NCI-H1930 (cell line): ENCODE measurements at regions not wholly inside any gene's neighbourhood (a gene's known extent, or its start where the extent isn't known, plus 50 kb on each side); places are given as distances from the start of the nearest gene placed in this dataset.
"Not testable (repeated sequence)": the region's sequence is repeated elsewhere in the genome, so short reads cannot be mapped to it uniquely, and the experiment has no call there.

Experiments
- DNase-seq, 2 experiments: peaks; one replicate each; lab custom pipeline; 2025; lab: John Stamatoyannopoulos, UW

GRCh38 chr3:6287088-6287875 lies 573.6 kb upstream of the GRM7 start:
- no peak for DNase-seq

GRCh38 chr3:6301626-6302025 lies 559.3 kb upstream of the GRM7 start:
- no peak for DNase-seq

DNA sequence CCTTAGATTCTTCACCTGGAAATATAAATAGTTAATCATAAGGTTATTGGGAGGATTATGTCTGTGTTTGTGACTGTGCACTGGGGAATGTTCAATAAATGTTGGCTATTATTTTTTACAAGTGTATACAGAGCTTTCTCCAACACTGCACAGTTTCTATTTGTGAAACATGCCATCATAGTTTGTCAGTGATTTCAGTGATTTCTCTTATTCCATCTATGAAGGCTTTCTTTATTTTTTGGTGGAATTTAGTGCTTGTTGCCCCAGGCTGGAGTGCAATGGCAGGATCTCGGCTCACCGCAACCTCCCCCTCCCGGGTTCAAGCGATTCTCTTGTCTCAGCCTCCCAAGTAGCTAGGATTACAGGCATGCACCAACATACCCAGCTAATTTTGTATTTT lies 545.0 kb upstream of the GRM7 start:
- DNase-seq = no peak

GRCh38 chr3:6321999-6322398 lies 538.9 kb upstream of the GRM7 start:
- no peak for DNase-seq

DNA sequence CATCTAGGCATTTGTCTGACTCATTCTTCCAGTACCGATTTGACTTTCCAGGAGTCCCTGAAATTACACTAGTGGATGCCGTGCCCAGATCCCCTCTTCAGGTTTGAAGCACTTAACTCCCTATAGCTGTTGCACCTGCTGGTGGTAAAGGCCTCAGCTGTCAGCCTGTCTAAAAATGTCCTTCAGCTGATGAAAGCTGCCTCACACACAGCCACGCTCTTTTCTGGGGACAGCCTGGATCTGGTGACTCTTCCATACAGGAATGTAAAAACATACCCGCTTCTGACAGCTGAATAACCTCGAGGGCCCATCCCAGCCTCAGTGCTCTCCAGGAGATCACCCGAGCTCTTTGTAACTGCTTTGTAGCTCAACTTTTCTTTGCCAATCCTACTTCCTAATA lies 534.1 kb upstream of the GRM7 start:
- DNase-seq = no peak

DNA sequence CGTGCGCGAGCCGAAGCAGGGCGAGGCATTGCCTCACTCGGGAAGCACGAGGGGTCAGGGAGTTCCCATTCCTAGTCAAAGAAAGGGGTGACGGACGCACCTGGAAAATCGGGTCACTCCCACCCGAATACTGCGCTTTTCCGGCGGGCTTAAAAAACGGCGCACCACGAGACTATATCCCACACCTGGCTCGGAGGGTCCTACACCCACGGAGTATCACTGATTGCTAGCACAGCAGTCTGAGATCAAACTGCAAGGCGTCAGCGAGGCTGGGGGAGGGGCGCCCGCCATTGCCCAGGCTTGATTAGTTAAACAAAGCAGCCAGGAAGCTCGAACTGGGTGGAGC lies 520.0 kb upstream of the GRM7 start:
- DNase-seq = not testable (repeated sequence)

GRCh38 chr3:6351752-6352151 lies 509.2 kb upstream of the GRM7 start:
- no peak for DNase-seq

DNA sequence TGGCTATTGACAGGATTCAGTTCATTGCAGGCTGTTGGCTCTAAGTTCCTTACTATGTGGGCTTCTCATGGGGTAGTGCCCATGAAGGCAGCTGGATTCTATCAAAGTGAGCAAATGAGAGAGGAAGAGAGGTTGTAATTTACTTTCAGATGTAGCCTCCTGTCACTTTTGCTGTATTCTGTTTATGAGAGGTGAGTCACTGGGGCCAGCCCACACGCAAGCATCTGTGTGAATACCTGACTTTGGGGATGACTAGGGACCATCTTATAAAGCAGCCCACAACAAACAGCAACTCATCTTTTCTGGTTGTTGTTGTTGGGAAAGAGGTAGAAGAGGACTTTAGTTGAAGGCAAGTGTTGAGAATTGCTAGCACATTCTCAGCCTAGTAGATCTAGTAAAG lies 506.3 kb upstream of the GRM7 start:
- no peak for DNase-seq

GRCh38 chr3:6362406-6362805 lies 498.5 kb upstream of the GRM7 start:
- DNase-seq = no peak

- DNase-seq = no peak
These were observed 493.7 kb upstream of the GRM7 start for GRCh38 chr3:6367171-6367570.

DNA sequence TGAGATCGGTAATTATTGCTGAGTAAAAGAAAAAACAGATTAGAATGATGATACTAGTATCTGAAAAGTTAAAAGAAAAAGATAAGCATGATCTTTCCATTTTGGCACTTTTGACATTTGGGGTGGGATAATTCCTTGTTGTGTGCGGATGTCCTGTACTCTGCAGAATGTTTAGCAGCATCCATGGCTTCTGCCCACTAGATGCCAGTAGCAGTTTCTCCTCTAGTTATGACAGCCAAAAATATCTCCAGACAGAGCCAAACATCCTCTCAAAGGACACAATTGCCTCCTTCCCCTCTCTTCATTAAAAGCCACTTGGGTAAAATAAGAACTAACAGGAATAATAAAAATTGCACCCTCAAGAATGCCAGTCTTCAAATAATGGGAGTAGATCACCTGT lies 468.8 kb upstream of the GRM7 start:
- DNase-seq = no peak

- no peak for DNase-seq
These were observed 466.0 kb upstream of the GRM7 start for GRCh38 chr3:6394944-6395343.

- DNase-seq = no peak
These were observed 464.3 kb upstream of the GRM7 start for GRCh38 chr3:6396631-6397030.

GRCh38 chr3:6402666-6403065 lies 458.2 kb upstream of the GRM7 start:
- DNase-seq = not testable (repeated sequence)

- not testable (repeated sequence) for DNase-seq
These were observed 454.0 kb upstream of the GRM7 start for GRCh38 chr3:6406923-6407322.

DNA sequence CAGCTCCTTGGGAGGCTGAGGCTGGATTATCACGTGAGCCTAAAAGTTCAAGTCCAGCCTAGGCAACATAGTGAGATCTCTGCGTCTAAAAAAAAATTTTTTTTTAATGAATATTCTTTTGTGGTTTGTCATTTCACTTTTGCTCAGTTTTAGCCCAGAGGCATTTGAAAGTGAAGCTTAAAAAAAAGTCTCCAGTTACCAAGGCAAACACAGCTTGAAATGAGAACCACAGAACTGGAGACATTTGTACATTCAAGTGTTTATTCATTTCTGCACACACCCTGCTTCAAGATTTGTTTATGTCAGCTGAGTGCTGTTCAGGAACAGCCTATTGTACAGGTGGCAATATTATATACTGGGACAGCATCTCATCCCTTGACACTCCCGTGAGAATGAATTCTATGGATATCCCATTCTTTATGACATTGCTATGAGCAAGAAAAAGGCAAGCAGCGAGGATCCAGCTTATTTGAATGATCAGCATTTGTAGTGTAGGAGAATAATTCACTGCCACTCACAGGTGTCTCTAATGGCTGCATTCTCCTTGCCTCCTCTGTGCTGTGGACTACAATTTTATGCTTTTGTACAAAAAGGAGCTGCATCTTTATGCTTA lies 444.8 kb upstream of the GRM7 start:
- no peak for DNase-seq

- no peak for DNase-seq
These were observed 443.7 kb upstream of the GRM7 start for GRCh38 chr3:6417174-6417573.

DNA sequence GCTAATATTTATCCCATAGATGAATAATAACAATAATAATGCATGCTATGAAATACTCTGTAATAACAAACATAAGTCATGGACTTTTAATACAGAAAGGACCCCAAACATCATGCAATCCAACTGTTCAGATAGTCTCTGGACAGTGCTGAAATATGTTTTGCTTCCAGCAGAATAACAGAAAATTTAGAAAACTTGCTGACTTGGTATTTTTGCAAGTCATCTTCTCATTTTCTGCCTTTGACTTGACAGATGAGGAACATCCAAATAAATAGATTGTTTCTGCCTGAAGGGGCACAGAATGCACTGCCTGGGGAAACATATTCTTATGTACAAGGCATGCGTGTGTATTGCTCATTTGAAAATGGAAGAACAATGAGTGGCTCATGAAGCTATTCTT lies 442.4 kb upstream of the GRM7 start:
- DNase-seq = no peak

GRCh38 chr3:6421666-6422445 lies 439.1 kb upstream of the GRM7 start:
- no peak for DNase-seq

DNA sequence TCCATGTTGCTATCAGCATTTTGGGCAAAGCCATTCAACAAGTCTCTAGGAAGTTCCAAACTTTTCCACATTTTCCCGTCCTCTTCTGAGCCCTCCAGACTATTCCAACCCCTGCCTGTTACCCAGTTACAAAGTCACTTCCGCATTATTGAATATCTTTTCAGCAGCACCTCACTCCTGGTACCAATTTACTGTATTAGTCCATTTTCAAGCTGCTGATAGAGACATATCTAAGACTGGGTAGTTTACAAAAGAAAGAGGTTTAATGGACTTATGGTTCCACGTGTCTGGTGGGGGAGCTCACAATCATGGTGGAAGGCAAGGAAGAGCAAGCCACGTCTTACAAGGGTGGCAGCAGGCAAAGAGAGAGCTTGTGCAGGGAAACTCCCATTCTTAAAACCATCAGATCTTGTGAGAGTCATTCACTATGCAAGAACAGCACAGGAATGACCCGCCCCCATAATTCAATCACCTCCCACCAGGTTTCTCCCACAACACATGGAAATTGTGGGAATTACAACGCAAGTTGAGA lies 435.6 kb upstream of the GRM7 start:
- DNase-seq = no peak

DNA sequence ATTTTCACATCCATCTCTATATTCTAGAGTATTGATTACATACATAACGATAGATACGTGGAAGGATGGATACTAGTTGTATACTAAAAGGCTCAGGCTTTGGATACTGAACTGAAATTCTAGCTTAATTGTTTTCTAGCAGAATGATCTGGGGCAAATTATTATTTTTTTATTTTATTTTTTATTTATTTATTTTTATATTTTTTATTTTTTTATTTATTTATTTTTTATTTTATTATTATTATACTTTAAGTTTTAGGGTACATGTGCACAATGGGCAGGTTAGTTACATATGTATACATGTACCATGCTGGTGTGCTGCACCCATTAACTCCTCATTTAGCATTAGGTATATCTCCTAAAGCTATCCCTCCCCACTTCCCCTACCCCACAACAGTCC lies 432.6 kb upstream of the GRM7 start:
- not testable (repeated sequence) for DNase-seq

DNA sequence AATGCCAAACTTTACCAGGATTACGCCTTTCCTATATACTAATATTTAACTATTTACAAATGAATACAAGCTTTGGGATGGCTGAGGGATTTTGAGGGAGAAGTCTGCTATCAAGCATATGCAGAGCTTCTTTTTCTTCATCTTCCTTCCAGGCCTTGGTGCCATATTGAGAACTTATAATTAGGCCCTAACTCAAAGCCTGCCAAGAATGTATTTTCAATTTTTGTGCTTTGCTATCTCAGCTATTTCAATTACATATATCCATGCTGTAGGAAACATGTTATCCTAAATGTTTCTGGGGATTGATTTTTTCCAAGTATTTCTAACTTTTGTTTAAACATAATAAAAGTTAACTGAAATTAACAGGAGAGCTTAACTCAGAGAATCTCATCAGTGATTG lies 425.0 kb upstream of the GRM7 start:
- no peak for DNase-seq

DNA sequence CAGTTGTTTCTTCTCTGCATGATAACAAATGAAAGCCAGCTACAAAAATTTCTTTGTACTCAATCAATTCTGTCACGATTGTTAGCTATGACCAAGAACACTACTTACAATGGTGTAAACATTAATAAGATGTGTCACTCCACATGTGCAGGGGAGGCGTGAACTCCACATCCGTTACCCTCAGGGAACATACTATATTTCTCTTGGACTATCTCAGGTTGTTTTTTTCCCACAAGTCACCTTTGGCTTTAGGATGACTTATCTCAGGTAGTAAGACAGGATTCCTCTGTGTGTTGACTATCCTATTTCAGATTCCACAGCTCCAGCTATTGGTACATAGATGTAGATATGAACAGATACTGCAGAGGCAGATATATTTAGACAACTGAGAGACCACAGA lies 423.3 kb upstream of the GRM7 start:
- no peak for DNase-seq
